A549 (cell line): ENCODE measurements at regions not wholly inside any gene's neighbourhood (a gene's known extent, or its start where the extent isn't known, plus 50 kb on each side); places are given as distances from the start of the nearest gene placed in this dataset.

Source experiments
- ATAC-seq, 2 experiments: fragments of 200-7000 bp in 1 of 2; fragments of >200 bp in 1 of 2; cut with Nextera tagmentation in 1 of 2; cut with Tn5 transposase in 1 of 2; 3 replicates each; pipeline versions ENCODE4 v1.8.0 to v1.9.1; 2018 to 2020; ENCODE audit warnings: mild to moderate bottlenecking in 1 of 2, moderate library complexity in 1 of 2
- CTCF ChIA-PET: fragments of 300-600 bp; sonication (Branson Sonifier 250); formaldehyde crosslinking; extraction: SDS; loops from one replicate; lab custom pipeline; 2021; ENCODE audit warnings: antibody characterized with exemption, inconsistent platforms; lab: Yijun Ruan, JAX
- POLR2A ChIA-PET: fragments of 350-600 bp; formaldehyde crosslinking; extraction: SDS; loops from one replicate; lab custom pipeline; 2021; ENCODE audit warnings: antibody characterized with exemption, inconsistent platforms; lab: Yijun Ruan, JAX
- DNase-seq, 2 experiments: peaks; one replicate each; pipeline versions ENCODE4 v3.0.0 to v3.0.0-alpha.2; 2011 to 2016; ENCODE audit warnings: low read depth in 1 of 2, low spot score in 1 of 2
- FAIRE-seq: peaks from 2 replicates; lab custom pipeline; 2011; peaks lifted over from hg19 to GRCh38; lab: Jason Lieb, UNC
- H3K27ac ChIP-seq, 2 experiments: fragments of >200 bp; sonication (Bioruptor Twin); formaldehyde crosslinking; 3 replicates each; pipeline ENCODE4 v1.5.1; 2016 to 2017
- H3K4me1 ChIP-seq: fragments of >200 bp; sonication (Bioruptor Twin); formaldehyde crosslinking; 3 replicates; pipeline ENCODE4 v1.6.1; 2016
- H3K4me2 ChIP-seq: fragments of >200 bp; sonication (Bioruptor Twin); formaldehyde crosslinking; 3 replicates; pipeline ENCODE4 v1.6.1; 2016
- H3K4me3 ChIP-seq: fragments of >200 bp; sonication (Bioruptor Twin); formaldehyde crosslinking; 3 replicates; pipeline ENCODE4 v1.5.1; 2016
- H3K9me3 ChIP-seq: fragments of >200 bp; sonication (Bioruptor Twin); formaldehyde crosslinking; 3 replicates; pipeline ENCODE4 v1.6.1; 2016
- BCL3 ChIP-seq: fragments of >200 bp; sonication (Bioruptor Twin); formaldehyde crosslinking; IDR thresholded peaks from 3 replicates; pipeline ENCODE4 v1.6.1; 2016
- CHD2 ChIP-seq: fragments of 150-350 bp; IDR thresholded peaks from 2 replicates; pipeline ENCODE4 v1.6.1; 2014; ENCODE audit warnings: low read length; ENCODE audit not compliant: partially characterized antibody
- E2F6 ChIP-seq: IDR thresholded peaks from 2 replicates; pipeline ENCODE4 v1.6.1; 2012; ENCODE audit warnings: low read depth, borderline replicate concordance
- EHMT2 ChIP-seq: fragments of 200-600 bp; sonication (generic); IDR thresholded peaks from 2 replicates; pipeline ENCODE4 v1.6.1; 2016; ENCODE audit warnings: antibody characterized with exemption, low read depth, mild to moderate bottlenecking, moderate library complexity
- FOSB ChIP-seq: fragments of 250-450 bp; sonication (Bioruptor Pico); IDR thresholded peaks from 2 replicates; pipeline ENCODE4 v1.5.0; 2020; ENCODE audit warnings: mild to moderate bottlenecking, moderate library complexity
- FOXS1 ChIP-seq: fragments of 250-450 bp; sonication (Bioruptor Pico); IDR thresholded peaks from 2 replicates; pipeline ENCODE4 v1.5.0; 2020; ENCODE audit warnings: mild to moderate bottlenecking, moderate library complexity
- HOXA7 ChIP-seq: fragments of 250-450 bp; sonication (Bioruptor Pico); IDR thresholded peaks from 2 replicates; pipeline ENCODE4 v1.5.0; 2020; ENCODE audit warnings: mild to moderate bottlenecking, moderate library complexity
- JUNB ChIP-seq: fragments of >200 bp; sonication (Bioruptor Twin); formaldehyde crosslinking; IDR thresholded peaks from 2 replicates; pipeline ENCODE4 v1.6.1; 2016
- KDM1A ChIP-seq: fragments of 200-600 bp; sonication (generic); IDR thresholded peaks from 2 replicates; pipeline ENCODE4 v1.6.1; 2016; ENCODE audit warnings: low read depth, mild to moderate bottlenecking
- MAFK ChIP-seq: fragments of 450-650 bp; IDR thresholded peaks from 2 replicates; pipeline ENCODE4 v1.6.1; 2014; ENCODE audit not compliant: partially characterized antibody
- NFE2L2 ChIP-seq: fragments of 150-350 bp; conservative IDR thresholded peaks from 2 replicates; pipeline ENCODE4 v1.6.1; 2014; ENCODE audit warnings: low read length
- NR3C1 ChIP-seq: fragments of >200 bp; sonication (Bioruptor Twin); formaldehyde crosslinking; IDR thresholded peaks from 3 replicates; pipeline ENCODE4 v1.6.1; 2017
- POLR2A ChIP-seq: IDR thresholded peaks from 2 replicates; pipeline ENCODE4 v1.6.1; 2012; ENCODE audit warnings: mild to moderate bottlenecking, low read length
- RNF2 ChIP-seq: fragments of 200-600 bp; sonication (generic); IDR thresholded peaks from 2 replicates; pipeline ENCODE4 v1.6.1; 2016; ENCODE audit warnings: low read depth, mild to moderate bottlenecking, antibody characterized with exemption, moderate library complexity, borderline replicate concordance
- SMC3 ChIP-seq: fragments of >200 bp; sonication (Bioruptor Twin); formaldehyde crosslinking; IDR thresholded peaks from 3 replicates; pipeline ENCODE4 v1.6.1; 2018; ENCODE audit warnings: inconsistent platforms
- SREBF2 ChIP-seq: fragments of 450-650 bp; IDR thresholded peaks from 2 replicates; pipeline ENCODE4 v1.6.1; 2014; ENCODE audit warnings: mild to moderate bottlenecking, moderate library complexity
- ZFP36 ChIP-seq: fragments of 450-650 bp; IDR thresholded peaks from 2 replicates; pipeline ENCODE4 v1.6.1; 2014; ENCODE audit warnings: borderline replicate concordance; ENCODE audit not compliant: partially characterized antibody
- WGBS: methylation state at CpG from one replicate; pipeline ENCODE4 v1.1.6; 2017; ENCODE audit errors: missing lambda C conversion rate; 5-methylcytosine and 5-hydroxymethylcytosine counted together

GRCh38 chr10:91357497-91357896 lies 52.6 kb upstream of the HECTD2 start:
- Histone ChIP-seq H3K9me3 (no peaks in the 10 kb centered on the region), H3K4me2 (no peak overlapping the region), H3K27ac (no peak overlapping the region), H3K4me1 (no peaks in the 10 kb centered on the region), H3K4me3 (no peak overlapping the region)
- DNase-seq (no peak), FAIRE-seq (no peak), ATAC-seq (no peak)
- CTCF ChIA-PET = interaction anchor here (1.0 to 1.3 kb wide), 2 partner anchors 17 to 22 kb away, joined by 3 read pairs; no protein-coding TSS in a partner anchor
- TF ChIP-seq JUNB (no peak), NR3C1 (no peak), MAFK (no peak), FOXS1 (CRISPR knock-in tag) (no peak), NFE2L2 (no peak), FOSB (CRISPR knock-in tag) (no peak), ZFP36 (no peak), KDM1A (no peak), E2F6 (no peak), SMC3 (no peak), POLR2A (no peak), RNF2 (no peak), SREBF2 (no peak), BCL3 (no peak), EHMT2 (no peak), HOXA7 (CRISPR knock-in tag) (no peak), CHD2 (no peak)
- WGBS = 51% methylated on average over 3 of the region's 3 CpGs
- POLR2A ChIA-PET = no interaction called here
